GM18868 (cell line): ENCODE measurements at regions not wholly inside any gene's neighbourhood (a gene's known extent, or its start where the extent isn't known, plus 50 kb on each side); places are given as distances from the start of the nearest gene placed in this dataset.

Experiments
- ATAC-seq: cut with Tn5 transposase; IDR thresholded peaks from one replicate; pipeline ENCODE4 v1.9.1; 2021; ENCODE audit warnings: mild to moderate bottlenecking, moderate library complexity; ENCODE audit not compliant: unreplicated experiment

GRCh38 chr15:35722501-35722900 lies 176.5 kb upstream of the DPH6 start:
- ATAC-seq: no peak

GRCh38 chr15:35723120-35723847 lies 177.3 kb upstream of the DPH6 start:
- no peak for ATAC-seq

- no peak for ATAC-seq
Measured at GRCh38 chr15:35723852-35724251, 177.9 kb upstream of the DPH6 start.

- no peak for ATAC-seq
Measured at GRCh38 chr15:35724626-35725025, 178.7 kb upstream of the DPH6 start.

GRCh38 chr15:35725353-35725752 lies 179.4 kb upstream of the DPH6 start:
- no peak for ATAC-seq

GRCh38 chr15:35727627-35728026 lies 181.7 kb upstream of the DPH6 start:
- no peak for ATAC-seq

GRCh38 chr15:35728219-35728940 lies 182.4 kb upstream of the DPH6 start:
- ATAC-seq: no peak

GRCh38 chr15:35736150-35736549 lies 190.2 kb upstream of the DPH6 start:
- no peak for ATAC-seq

GRCh38 chr15:35737441-35737840 lies 191.5 kb upstream of the DPH6 start:
- ATAC-seq: no peak

- ATAC-seq: no peak
Measured at GRCh38 chr15:35738370-35738769, 192.4 kb upstream of the DPH6 start.

- ATAC-seq: no peak
Measured at GRCh38 chr15:35740761-35741160, 194.8 kb upstream of the DPH6 start.

GRCh38 chr15:35741395-35741794 lies 195.4 kb upstream of the DPH6 start:
- no peak for ATAC-seq

- ATAC-seq: no peak
Measured at GRCh38 chr15:35741881-35742280, 195.9 kb upstream of the DPH6 start.

GRCh38 chr15:35743321-35743720 lies 197.4 kb upstream of the DPH6 start:
- ATAC-seq: no peak

GRCh38 chr15:35746121-35746520 lies 200.2 kb upstream of the DPH6 start:
- no peak for ATAC-seq

GRCh38 chr15:35748105-35748504 lies 202.1 kb upstream of the DPH6 start:
- ATAC-seq: no peak

- ATAC-seq: no peak
Measured at GRCh38 chr15:35750051-35750450, 204.1 kb upstream of the DPH6 start.

- ATAC-seq: peak; percentile 97
Measured at GRCh38 chr15:35751413-35752133, 205.6 kb upstream of the DPH6 start.

GRCh38 chr15:35752134-35752466 lies 206.1 kb upstream of the DPH6 start:
- no peak for ATAC-seq

GRCh38 chr15:35753486-35753885 lies 207.5 kb upstream of the DPH6 start:
- no peak for ATAC-seq

GRCh38 chr15:35755237-35755802 lies 209.4 kb upstream of the DPH6 start:
- ATAC-seq: no peak

GRCh38 chr15:35756623-35757022 lies 210.7 kb upstream of the DPH6 start:
- no peak for ATAC-seq
